Mesodermal cell (in vitro differentiated cells): ENCODE measurements at regions not wholly inside any gene's neighbourhood (a gene's known extent, or its start where the extent isn't known, plus 50 kb on each side); places are given as distances from the start of the nearest gene placed in this dataset.

Source experiments
- H3K27ac ChIP-seq: 2 replicates; pipeline ENCODE4 v1.7.0; 2013; ENCODE audit warnings: mild to moderate bottlenecking, low read depth, low read length, moderate library complexity; ENCODE audit not compliant: severe bottlenecking
- H3K36me3 ChIP-seq: 2 replicates; pipeline ENCODE4 v1.7.1; 2013; ENCODE audit warnings: mild to moderate bottlenecking, low read length, moderate library complexity; ENCODE audit not compliant: control insufficient read depth, insufficient read depth
- H3K4me1 ChIP-seq: one replicate; pipeline ENCODE4 v1.7.1; 2013; ENCODE audit warnings: mild to moderate bottlenecking, low read length; ENCODE audit not compliant: insufficient read depth, control insufficient read depth, poor library complexity, severe bottlenecking
- H3K4me3 ChIP-seq: 2 replicates; pipeline ENCODE4 v1.7.0; 2013; ENCODE audit warnings: low read length, control low read depth, mild to moderate bottlenecking; ENCODE audit not compliant: insufficient read depth, poor library complexity, severe bottlenecking; ENCODE audit errors: extremely low read depth
- H3K9me3 ChIP-seq: 2 replicates; pipeline ENCODE4 v1.7.1; 2013; ENCODE audit warnings: mild to moderate bottlenecking, low read length, moderate library complexity; ENCODE audit not compliant: control insufficient read depth
- WGBS, 2 experiments: methylation state at CpG; one replicate each; pipeline ENCODE4 v1.1.5; 2013; ENCODE audit warnings: missing lambda C conversion rate in 2 of 2; ENCODE audit not compliant: insufficient coverage in 2 of 2; 5-methylcytosine and 5-hydroxymethylcytosine counted together

- 100% methylated on average over 1 of the region's 3 CpGs; no CpG with 5 or more reads in 1 of the 2 experiments for WGBS, 2 experiments
- peaks cover 13% of the 10 kb centered on the region for H3K4me1 ChIP-seq
- H3K36me3 ChIP-seq, result no peaks in the 10 kb centered on the region
- H3K27ac ChIP-seq, result no peak overlapping the region
- no peak overlapping the region for H3K4me3 ChIP-seq
- H3K9me3 ChIP-seq, result peaks cover 8% of the 10 kb centered on the region
Observed at GRCh38 chr5:176178789-176179188, 59.4 kb upstream of the SIMC1 start.

- H3K36me3 ChIP-seq, result no peaks in the 10 kb centered on the region
- peaks cover 8% of the 10 kb centered on the region for H3K9me3 ChIP-seq
- peak overlapping the region; percentile 41 for H3K27ac ChIP-seq
- H3K4me1 ChIP-seq, result peaks cover 13% of the 10 kb centered on the region
- WGBS, 2 experiments, result 95 to 100% methylated on average over 1 to 3 of the region's 3 CpGs
- no peak overlapping the region for H3K4me3 ChIP-seq
Observed at GRCh38 chr5:176180339-176180738, 57.9 kb upstream of the SIMC1 start.

GRCh38 chr5:176180781-176181180 is 57.4 kb upstream of the SIMC1 start:
- no peak overlapping the region for H3K4me3 ChIP-seq
- peaks cover 13% of the 10 kb centered on the region for H3K4me1 ChIP-seq
- H3K9me3 ChIP-seq, result peaks cover 8% of the 10 kb centered on the region
- H3K27ac ChIP-seq, result peak overlapping the region; percentile 41
- WGBS, 2 experiments, result 56 to 65% methylated on average over 1 to 2 of the region's 3 CpGs
- H3K36me3 ChIP-seq, result no peaks in the 10 kb centered on the region

- Histone ChIP-seq H3K36me3 (no peaks in the 10 kb centered on the region), H3K4me1 (peaks cover 13% of the 10 kb centered on the region), H3K4me3 (no peak overlapping the region), H3K9me3 (peaks cover 8% of the 10 kb centered on the region), H3K27ac (no peak overlapping the region)
- 91 to 93% methylated on average over 5 of the region's 7 CpGs for WGBS, 2 experiments
Observed at GRCh38 chr5:176181271-176181855, 56.9 kb upstream of the SIMC1 start.

- 83 to 91% methylated on average over 14 of the region's 16 CpGs for WGBS, 2 experiments
- Histone ChIP-seq H3K9me3 (peaks cover 6% of the 10 kb centered on the region), H3K36me3 (no peaks in the 10 kb centered on the region), H3K4me3 (no peak overlapping the region), H3K4me1 (peaks cover 13% of the 10 kb centered on the region), H3K27ac (no peak overlapping the region)
Observed at GRCh38 chr5:176183321-176184074, 54.7 kb upstream of the SIMC1 start.

- 100% methylated on average over 5 to 6 of the region's 6 CpGs for WGBS, 2 experiments
- Histone ChIP-seq H3K4me3 (no peak overlapping the region), H3K4me1 (peaks cover 13% of the 10 kb centered on the region), H3K27ac (no peak overlapping the region), H3K9me3 (no peaks in the 10 kb centered on the region), H3K36me3 (no peaks in the 10 kb centered on the region)
Observed at GRCh38 chr5:176184608-176185132, 53.6 kb upstream of the SIMC1 start.

- no peak overlapping the region for H3K4me3 ChIP-seq
- H3K4me1 ChIP-seq, result peaks cover 12% of the 10 kb centered on the region
- 77 to 88% methylated on average over 6 to 7 of the region's 9 CpGs for WGBS, 2 experiments
- H3K36me3 ChIP-seq, result no peaks in the 10 kb centered on the region
- no peak overlapping the region for H3K27ac ChIP-seq
- no peaks in the 10 kb centered on the region for H3K9me3 ChIP-seq
Observed at GRCh38 chr5:176185133-176185733, 53.0 kb upstream of the SIMC1 start.

GRCh38 chr5:176186107-176186506 is 52.1 kb upstream of the SIMC1 start:
- Histone ChIP-seq H3K4me1 (peaks cover 4% of the 10 kb centered on the region), H3K9me3 (no peaks in the 10 kb centered on the region), H3K27ac (no peak overlapping the region), H3K4me3 (no peak overlapping the region), H3K36me3 (no peaks in the 10 kb centered on the region)
- 100% methylated on average over 1 of the region's 3 CpGs; no CpG with 5 or more reads in 1 of the 2 experiments for WGBS, 2 experiments

GRCh38 chr5:176187276-176188062 is 50.8 kb upstream of the SIMC1 start:
- 73 to 76% methylated on average over 16 of the region's 17 CpGs for WGBS, 2 experiments
- Histone ChIP-seq H3K36me3 (no peaks in the 10 kb centered on the region), H3K27ac (no peak overlapping the region), H3K9me3 (no peaks in the 10 kb centered on the region), H3K4me1 (no peaks in the 10 kb centered on the region), H3K4me3 (no peak overlapping the region)

- H3K36me3 ChIP-seq, result no peaks in the 10 kb centered on the region
Observed at GRCh38 chr5:176188085-176188484, 50.1 kb upstream of the SIMC1 start.

More at GRCh38 chr5:176188085-176188484, 50.1 kb upstream of the SIMC1 start:
- Histone ChIP-seq H3K4me3 (no peak overlapping the region), H3K27ac (no peak overlapping the region), H3K9me3 (no peaks in the 10 kb centered on the region), H3K4me1 (no peaks in the 10 kb centered on the region)
- 95 to 97% methylated on average over 4 to 5 of the region's 7 CpGs for WGBS, 2 experiments
